DOHH2 (cell line): ENCODE measurements at regions not wholly inside any gene's neighbourhood (a gene's known extent, or its start where the extent isn't known, plus 50 kb on each side); places are given as distances from the start of the nearest gene placed in this dataset.
"Not testable (repeated sequence)": the region's sequence is repeated elsewhere in the genome, so short reads cannot be mapped to it uniquely, and the experiment has no call there.

Experiments used
- H3F3A ChIP-seq: fragments of 200-600 bp; sonication (generic), shearing (Covaris generic); 2 replicates; pipeline ENCODE4 v1.6.0; 2016; ENCODE audit warnings: antibody characterized with exemption, mild to moderate bottlenecking; ENCODE audit not compliant: control insufficient read depth, insufficient read depth
- H3K27ac ChIP-seq: fragments of 200-600 bp; sonication (generic); 2 replicates; pipeline ENCODE4 v1.5.1; 2014; ENCODE audit warnings: low read depth, mild to moderate bottlenecking, low read length, moderate library complexity
- H3K27me3 ChIP-seq: fragments of 200-600 bp; sonication (generic); 2 replicates; pipeline ENCODE4 v1.6.1; 2014; ENCODE audit warnings: mild to moderate bottlenecking, low read length, mixed read lengths; ENCODE audit not compliant: control insufficient read depth
- H3K36me3 ChIP-seq: fragments of 200-600 bp; sonication (generic); 2 replicates; pipeline ENCODE4 v1.6.1; 2014; ENCODE audit warnings: mild to moderate bottlenecking, low read length, moderate library complexity, mixed read lengths; ENCODE audit not compliant: control insufficient read depth
- H3K4me1 ChIP-seq: fragments of 200-600 bp; sonication (generic); 2 replicates; pipeline ENCODE4 v1.6.1; 2014; ENCODE audit warnings: mild to moderate bottlenecking, low read length, mixed read lengths; ENCODE audit not compliant: control insufficient read depth
- H3K4me2 ChIP-seq: fragments of 200-600 bp; sonication (generic); 2 replicates; pipeline ENCODE4 v1.6.0; 2014; ENCODE audit warnings: mild to moderate bottlenecking, low read length, moderate library complexity
- H3K4me3 ChIP-seq: fragments of 200-600 bp; sonication (generic); 2 replicates; pipeline ENCODE4 v1.5.1; 2014; ENCODE audit warnings: mild to moderate bottlenecking, low read length, mixed read lengths
- H3K79me2 ChIP-seq: fragments of 200-600 bp; sonication (generic); 2 replicates; pipeline ENCODE4 v1.6.1; 2014; ENCODE audit warnings: mild to moderate bottlenecking, low read length, mixed read lengths; ENCODE audit not compliant: control insufficient read depth
- H3K9me2 ChIP-seq: fragments of 200-600 bp; sonication (generic); replicated peaks from 2 replicates; pipeline ENCODE4 v1.6.1; 2014; ENCODE audit warnings: mild to moderate bottlenecking, low read length, mixed read lengths; ENCODE audit not compliant: control insufficient read depth
- H3K9me3 ChIP-seq: fragments of 200-600 bp; sonication (generic); 2 replicates; pipeline ENCODE4 v1.6.1; 2014; ENCODE audit warnings: antibody characterized with exemption, low read length, mixed read lengths; ENCODE audit not compliant: control insufficient read depth, insufficient read depth
- H4K20me1 ChIP-seq: fragments of 200-600 bp; sonication (generic); 2 replicates; pipeline ENCODE4 v1.6.0; 2014; ENCODE audit warnings: low read depth, mild to moderate bottlenecking, antibody characterized with exemption, low read length, moderate library complexity; ENCODE audit not compliant: control insufficient read depth, insufficient read depth
- CTCF ChIP-seq: fragments of 200-600 bp; sonication (generic); IDR thresholded peaks from one replicate; pipeline ENCODE4 v1.5.1; 2014; ENCODE audit warnings: antibody characterized with exemption, mild to moderate bottlenecking, low read depth, low read length; ENCODE audit not compliant: poor library complexity, severe bottlenecking

GRCh38 chr20:28593383-28593782 lies 2664.1 kb upstream of the DEFB115 start:
- H4K20me1 ChIP-seq, H3F3A ChIP-seq, H3K36me3 ChIP-seq, H3K27me3 ChIP-seq, H3K4me3 ChIP-seq, H3K4me2 ChIP-seq, H3K9me3 ChIP-seq, H3K4me1 ChIP-seq, H3K9me2 ChIP-seq, H3K27ac ChIP-seq: not testable (repeated sequence)
- peaks cover 16% of the 10 kb centered on the region for H3K79me2 ChIP-seq

DNA sequence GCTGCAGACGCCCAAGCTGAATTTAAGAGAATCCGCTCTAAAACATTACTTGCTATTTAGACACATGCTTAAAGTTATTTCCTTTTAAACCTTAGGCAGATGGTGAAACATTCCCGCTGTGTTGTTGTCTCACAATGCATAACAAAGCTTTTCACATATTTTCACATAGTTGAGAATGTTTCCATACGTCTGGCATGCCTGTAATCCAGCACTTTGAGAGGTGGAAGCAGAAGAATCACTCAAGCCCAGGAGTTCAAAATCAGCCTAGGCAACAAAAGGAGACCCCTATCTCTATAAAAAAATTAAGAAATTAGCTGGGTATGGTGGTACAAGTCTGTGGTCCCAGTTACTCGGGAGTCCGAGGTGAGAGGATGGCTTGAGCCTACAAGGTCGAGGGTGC lies 2663.0 kb upstream of the DEFB115 start:
- H3K27me3 ChIP-seq, H3F3A ChIP-seq, H3K9me2 ChIP-seq, H3K4me3 ChIP-seq, H3K36me3 ChIP-seq, H4K20me1 ChIP-seq, H3K27ac ChIP-seq, H3K9me3 ChIP-seq, H3K4me2 ChIP-seq, H3K4me1 ChIP-seq: not testable (repeated sequence)
- H3K79me2 ChIP-seq, result peaks cover 16% of the 10 kb centered on the region

GRCh38 chr20:28602006-28602402 lies 2655.5 kb upstream of the DEFB115 start:
- not testable (repeated sequence) for H4K20me1 ChIP-seq, H3K9me2 ChIP-seq, H3F3A ChIP-seq, H3K36me3 ChIP-seq, H3K9me3 ChIP-seq, H3K4me1 ChIP-seq, H3K27me3 ChIP-seq
- H3K79me2 ChIP-seq, result peaks cover 22% of the 10 kb centered on the region
- peak overlapping the region; percentile 77 for H3K4me2 ChIP-seq
- 0 out of 2 replicates have a peak overlapping the region, but pooled peaks have one; percentile 23 for H3K27ac ChIP-seq
- H3K4me3 ChIP-seq, result peak overlapping the region; percentile 82

- Histone ChIP-seq H3K79me2 (peaks cover 19% of the 10 kb centered on the region), H3K4me2 (peak overlapping the region; percentile 77), H3K4me3 (peak overlapping the region; percentile 82), H3K27ac (0 out of 2 replicates have a peak overlapping the region, but pooled peaks have one; percentile 23)
- H3K4me1 ChIP-seq, H3K9me3 ChIP-seq, H4K20me1 ChIP-seq, H3K27me3 ChIP-seq, H3K9me2 ChIP-seq, H3F3A ChIP-seq, H3K36me3 ChIP-seq: not testable (repeated sequence)
- TF ChIP-seq CTCF, result peak; percentile 65
Measured at GRCh38 chr20:28602403-28603217, 2654.9 kb upstream of the DEFB115 start.

DNA sequence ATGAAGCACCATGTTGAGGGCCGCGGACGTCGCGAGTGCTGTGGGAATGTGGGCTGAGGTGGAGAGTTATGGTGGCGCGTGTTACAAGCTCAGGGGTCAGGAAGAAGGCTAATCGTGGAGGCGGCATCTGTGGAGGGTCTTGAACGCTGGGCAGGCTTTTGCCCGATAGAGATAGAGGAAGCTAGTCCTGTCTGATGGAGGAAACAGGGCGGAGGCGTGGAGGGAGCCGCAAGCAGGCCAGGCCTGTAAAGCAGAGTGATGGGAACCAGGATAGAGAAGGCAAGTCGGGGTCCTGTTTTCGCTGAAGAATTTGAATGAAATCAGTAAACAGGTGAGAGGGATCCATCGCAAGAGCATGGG lies 2654.3 kb upstream of the DEFB115 start:
- peaks cover 18% of the 10 kb centered on the region for H3K79me2 ChIP-seq
- not testable (repeated sequence) for H3K4me1 ChIP-seq, H3F3A ChIP-seq, H4K20me1 ChIP-seq, H3K27me3 ChIP-seq, H3K36me3 ChIP-seq, H3K9me3 ChIP-seq, H3K9me2 ChIP-seq, H3K27ac ChIP-seq
- H3K4me3 ChIP-seq, result peak overlapping the region; percentile 82
- H3K4me2 ChIP-seq, result peak overlapping the region; percentile 77
